Activated CD4-positive, alpha-beta T cell treated with anti-CD3 and anti-CD28 coated beads for 36 hours (primary cell): ENCODE measurements at regions not wholly inside any gene's neighbourhood (a gene's known extent, or its start where the extent isn't known, plus 50 kb on each side); places are given as distances from the start of the nearest gene placed in this dataset.

Experiments used
- ATAC-seq: fragments of 200-7000 bp; cut with Tn5 transposase; one replicate; pipeline ENCODE4 v1.10.0; 2021; ENCODE audit warnings: mild to moderate bottlenecking, moderate library complexity
- CTCF ChIA-PET: fragments of 350-600 bp; sonication (Branson Sonifier 250); formaldehyde crosslinking; loops from one replicate; lab custom pipeline; 2021; ENCODE audit warnings: antibody characterized with exemption; lab: Charles Lee
- POLR2A ChIA-PET: fragments of 350-600 bp; sonication (Branson Sonifier 250); formaldehyde crosslinking; loops from one replicate; lab custom pipeline; 2021; ENCODE audit warnings: antibody characterized with exemption, inconsistent platforms; lab: Charles Lee
- DNase-seq: peaks from one replicate; pipeline ENCODE4 v3.0.0-alpha.2; 2020
- H3K27ac Mint-ChIP-seq: one replicate; pipeline ENCODE4 v1.8.0; 2021; ENCODE audit warnings: mixed read lengths
- H3K27me3 Mint-ChIP-seq: one replicate; pipeline ENCODE4 v1.8.0; 2021; ENCODE audit warnings: mixed read lengths
- H3K36me3 Mint-ChIP-seq: one replicate; pipeline ENCODE4 v1.8.0; 2021; ENCODE audit warnings: low read depth, mixed read lengths
- H3K4me1 Mint-ChIP-seq: one replicate; pipeline ENCODE4 v1.8.0; 2021; ENCODE audit warnings: mixed read lengths
- H3K4me3 Mint-ChIP-seq: one replicate; pipeline ENCODE4 v1.8.0; 2021; ENCODE audit warnings: mild to moderate bottlenecking, moderate library complexity, mixed read lengths
- H3K9me3 Mint-ChIP-seq: one replicate; pipeline ENCODE4 v1.8.0; 2021; ENCODE audit warnings: low read depth, mixed read lengths
- intact Hi-C, 2 experiments: fragments of 100-400 bp; cut with DNase I in 1 of 2; cut with micrococcal nuclease in 1 of 2; formaldehyde crosslinking; loops; one replicate each; pipeline versions ENCODE4 v1.14.2 to v1.15.1; 2022 to 2024; cut with DNase I, micrococcal nuclease

DNA sequence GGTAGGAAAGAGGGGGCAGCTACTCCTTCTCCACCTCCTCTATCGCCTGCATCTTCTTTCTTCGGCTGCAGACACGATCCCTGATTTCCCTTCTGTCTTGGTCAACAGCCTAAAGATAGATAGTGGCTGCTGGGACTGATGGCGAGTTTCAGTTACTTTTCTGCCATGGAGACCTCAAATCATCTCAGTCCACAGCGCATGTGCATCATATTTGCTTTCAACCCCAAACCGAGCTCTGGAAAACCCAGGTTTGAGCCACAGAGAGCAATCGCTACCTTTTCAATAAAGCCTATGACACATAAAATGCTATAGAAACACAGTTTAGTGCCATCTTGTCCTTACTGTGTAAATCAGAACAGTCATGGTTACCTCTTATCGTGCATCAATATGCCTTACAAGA is 142.9 kb upstream of the IRF2BP2 start:
- Mint-ChIP-seq H3K27me3 (peaks cover 4% of the 10 kb centered on the region), H3K36me3 (no peaks in the 10 kb centered on the region), H3K4me3 (no peak overlapping the region), H3K9me3 (no peaks in the 10 kb centered on the region), H3K27ac (no peak overlapping the region), H3K4me1 (peaks cover 7% of the 10 kb centered on the region)
- ChIA-PET POLR2A (no interaction called here), CTCF (interaction anchor here (0.9 kb wide), 1 partner anchor 254 kb away, joined by 3 read pairs; no protein-coding TSS in a partner anchor)
- DNase-seq = no peak
- intact Hi-C loops = loop anchor here in 1 of 2 experiments (2.0 kb wide), 1 partner anchor 16 kb away; no protein-coding TSS in a partner anchor
- no peak for ATAC-seq

DNA sequence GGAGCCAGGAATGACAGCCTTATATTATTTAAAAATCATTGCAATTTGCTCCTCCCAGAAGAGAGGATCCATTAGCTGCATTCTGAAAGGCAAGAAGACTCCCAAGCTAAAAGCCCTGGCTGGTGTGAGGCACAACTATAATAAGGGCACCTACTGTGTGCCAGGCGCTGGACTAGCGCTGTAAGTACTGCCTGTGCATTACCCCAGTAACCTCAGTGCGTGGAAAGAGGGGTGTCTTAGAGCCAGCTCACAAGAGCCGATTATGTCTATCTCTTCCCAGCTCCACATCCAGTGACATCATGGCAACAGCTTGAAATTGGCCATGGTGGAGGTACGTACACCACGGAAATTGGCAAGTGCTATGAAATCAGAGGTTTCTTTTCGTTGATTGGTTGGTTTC is 141.7 kb upstream of the IRF2BP2 start:
- Mint-ChIP-seq H3K36me3 (no peaks in the 10 kb centered on the region), H3K4me3 (no peak overlapping the region), H3K9me3 (no peaks in the 10 kb centered on the region), H3K4me1 (peaks cover 1% of the 10 kb centered on the region), H3K27me3 (no peaks in the 10 kb centered on the region), H3K27ac (no peak overlapping the region)
- intact Hi-C loops = loop anchor here in 1 of 2 experiments (2.0 kb wide), 1 partner anchor 15 kb away; no protein-coding TSS in a partner anchor
- ATAC-seq (no peak), DNase-seq (no peak)
- ChIA-PET CTCF (interaction anchor here (0.6 to 0.7 kb wide), 2 partner anchors 8 to 140 kb away, joined by 3 read pairs; no protein-coding TSS in a partner anchor), POLR2A (no interaction called here)

DNA sequence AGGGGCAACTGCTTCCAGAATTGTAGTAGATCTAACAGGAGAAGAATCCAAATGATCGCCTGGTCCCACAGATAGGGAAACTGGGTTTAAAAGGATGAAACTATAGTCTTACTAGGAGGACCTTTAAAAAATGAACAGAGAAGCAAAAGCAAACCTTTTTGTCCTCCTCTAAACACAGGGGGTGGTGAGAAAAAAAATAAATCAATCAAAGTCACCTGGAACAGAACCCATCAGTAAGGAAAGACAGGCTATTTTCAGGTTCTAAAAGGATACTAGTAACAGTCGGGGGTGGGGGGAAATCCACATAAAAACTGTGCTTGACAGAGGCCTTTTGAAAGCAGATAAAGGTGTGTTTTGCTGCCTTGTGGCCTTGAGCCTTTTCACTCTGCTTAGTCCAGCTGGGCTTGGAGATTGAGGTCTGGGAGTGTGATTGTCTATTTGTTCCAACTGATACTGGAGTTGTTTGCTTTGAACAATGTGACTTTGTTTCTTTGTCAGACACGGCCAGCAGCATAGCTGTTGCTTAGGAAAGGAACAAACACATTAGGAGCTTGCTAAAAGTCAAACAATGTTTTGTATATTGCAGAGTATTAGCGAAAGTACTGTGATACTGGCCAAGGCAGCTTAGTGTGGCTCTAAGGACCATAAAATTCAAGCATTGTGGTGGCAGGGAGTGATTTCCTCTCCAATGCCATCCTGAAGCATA is 141.1 kb upstream of the IRF2BP2 start:
- DNase-seq (no peak), ATAC-seq (no peak)
- H3K4me1 Mint-ChIP-seq = no peaks in the 10 kb centered on the region
- intact Hi-C loops = no loop called here
- CTCF ChIA-PET = interaction anchor here (0.7 kb wide), 1 partner anchor 141 kb away, joined by 3 read pairs; no protein-coding TSS in a partner anchor
- no peak overlapping the region for H3K27ac Mint-ChIP-seq
- H3K9me3 Mint-ChIP-seq = no peaks in the 10 kb centered on the region
- H3K4me3 Mint-ChIP-seq = no peak overlapping the region
- H3K27me3 Mint-ChIP-seq = no peaks in the 10 kb centered on the region
- POLR2A ChIA-PET = no interaction called here
- H3K36me3 Mint-ChIP-seq = no peaks in the 10 kb centered on the region

DNA sequence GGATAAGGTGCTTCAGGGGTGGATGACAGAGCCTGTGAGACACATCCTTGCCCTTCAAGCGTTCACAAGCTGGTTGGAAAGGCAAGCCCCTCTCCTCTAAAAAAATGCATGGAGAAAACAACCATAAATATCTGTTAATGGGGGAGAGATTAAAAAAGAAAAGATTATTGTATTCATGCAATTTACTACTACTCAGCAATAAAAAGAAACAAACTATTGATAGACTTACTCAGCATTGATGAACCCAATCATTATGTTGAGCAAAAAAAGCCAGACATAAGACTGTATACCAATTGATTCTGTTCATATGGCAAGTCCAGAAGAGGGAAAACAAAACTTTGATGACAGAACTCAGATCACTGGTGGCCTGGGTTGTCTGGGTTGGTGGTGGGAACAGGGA is 138.7 kb upstream of the IRF2BP2 start:
- Mint-ChIP-seq H3K27me3 (no peaks in the 10 kb centered on the region), H3K36me3 (no peaks in the 10 kb centered on the region), H3K27ac (no peak overlapping the region), H3K4me1 (no peaks in the 10 kb centered on the region), H3K4me3 (no peak overlapping the region), H3K9me3 (no peaks in the 10 kb centered on the region)
- ChIA-PET CTCF (interaction anchor here (1.1 kb wide), 1 partner anchor 127 kb away, joined by 3 read pairs; no protein-coding TSS in a partner anchor), POLR2A (no interaction called here)
- ATAC-seq (no peak), DNase-seq (no peak)
- intact Hi-C loops = no loop called here

DNA sequence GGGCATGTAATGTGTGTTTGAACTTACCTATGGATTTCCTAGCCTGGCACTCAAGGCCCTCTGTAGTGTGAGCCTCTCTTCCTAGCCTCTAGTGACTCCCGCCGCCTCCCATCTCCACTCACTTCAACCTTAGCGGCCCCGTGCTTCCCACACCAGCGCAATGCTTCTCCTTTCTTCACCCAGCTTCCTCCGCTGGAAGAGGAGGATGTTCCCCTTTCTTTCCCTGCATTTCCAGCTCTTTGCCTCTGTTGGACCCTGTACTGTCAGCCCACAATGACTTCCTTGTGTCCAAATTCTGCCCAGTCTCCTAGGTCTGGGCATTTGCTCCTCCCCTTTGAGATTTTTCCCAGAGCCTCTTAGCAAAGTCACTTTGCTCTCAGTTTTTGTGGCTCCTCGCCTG is 138.1 kb upstream of the IRF2BP2 start:
- intact Hi-C loops = no loop called here
- Mint-ChIP-seq H3K27me3 (no peaks in the 10 kb centered on the region), H3K4me1 (no peaks in the 10 kb centered on the region), H3K4me3 (no peak overlapping the region), H3K27ac (peak overlapping the region; percentile 35), H3K36me3 (no peaks in the 10 kb centered on the region), H3K9me3 (no peaks in the 10 kb centered on the region)
- ChIA-PET POLR2A (no interaction called here), CTCF (interaction anchor here (1.1 kb wide), 1 partner anchor 128 kb away, joined by 3 read pairs; no protein-coding TSS in a partner anchor)
- ATAC-seq (no peak), DNase-seq (no peak)

DNA sequence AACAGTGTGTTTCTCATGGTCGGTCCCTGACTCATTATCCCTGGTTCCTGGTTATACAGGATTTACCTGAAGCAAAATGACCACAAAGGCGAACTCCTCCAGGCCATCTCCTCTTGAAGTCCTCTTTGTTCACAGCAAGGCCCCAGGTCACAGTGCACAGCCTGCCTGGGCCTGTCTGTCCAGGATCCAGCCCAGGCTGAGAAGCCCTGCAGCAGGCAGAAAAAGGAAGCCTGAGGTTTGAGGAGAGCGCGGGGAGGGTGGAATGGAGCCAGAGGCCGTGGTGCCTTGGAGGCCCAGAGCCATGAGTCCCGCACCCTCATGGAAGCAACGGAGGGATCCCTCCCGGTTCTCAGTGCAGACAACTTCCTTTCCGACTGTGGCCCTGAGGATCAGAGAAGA is 136.8 kb upstream of the IRF2BP2 start:
- H3K36me3 Mint-ChIP-seq = no peaks in the 10 kb centered on the region
- H3K9me3 Mint-ChIP-seq = no peaks in the 10 kb centered on the region
- intact Hi-C loops = no loop called here
- H3K27me3 Mint-ChIP-seq = no peaks in the 10 kb centered on the region
- no peak overlapping the region for H3K4me3 Mint-ChIP-seq
- ATAC-seq (no peak), DNase-seq (no peak)
- POLR2A ChIA-PET = no interaction called here
- no peak overlapping the region for H3K27ac Mint-ChIP-seq
- no peaks in the 10 kb centered on the region for H3K4me1 Mint-ChIP-seq
- CTCF ChIA-PET = no interaction called here

DNA sequence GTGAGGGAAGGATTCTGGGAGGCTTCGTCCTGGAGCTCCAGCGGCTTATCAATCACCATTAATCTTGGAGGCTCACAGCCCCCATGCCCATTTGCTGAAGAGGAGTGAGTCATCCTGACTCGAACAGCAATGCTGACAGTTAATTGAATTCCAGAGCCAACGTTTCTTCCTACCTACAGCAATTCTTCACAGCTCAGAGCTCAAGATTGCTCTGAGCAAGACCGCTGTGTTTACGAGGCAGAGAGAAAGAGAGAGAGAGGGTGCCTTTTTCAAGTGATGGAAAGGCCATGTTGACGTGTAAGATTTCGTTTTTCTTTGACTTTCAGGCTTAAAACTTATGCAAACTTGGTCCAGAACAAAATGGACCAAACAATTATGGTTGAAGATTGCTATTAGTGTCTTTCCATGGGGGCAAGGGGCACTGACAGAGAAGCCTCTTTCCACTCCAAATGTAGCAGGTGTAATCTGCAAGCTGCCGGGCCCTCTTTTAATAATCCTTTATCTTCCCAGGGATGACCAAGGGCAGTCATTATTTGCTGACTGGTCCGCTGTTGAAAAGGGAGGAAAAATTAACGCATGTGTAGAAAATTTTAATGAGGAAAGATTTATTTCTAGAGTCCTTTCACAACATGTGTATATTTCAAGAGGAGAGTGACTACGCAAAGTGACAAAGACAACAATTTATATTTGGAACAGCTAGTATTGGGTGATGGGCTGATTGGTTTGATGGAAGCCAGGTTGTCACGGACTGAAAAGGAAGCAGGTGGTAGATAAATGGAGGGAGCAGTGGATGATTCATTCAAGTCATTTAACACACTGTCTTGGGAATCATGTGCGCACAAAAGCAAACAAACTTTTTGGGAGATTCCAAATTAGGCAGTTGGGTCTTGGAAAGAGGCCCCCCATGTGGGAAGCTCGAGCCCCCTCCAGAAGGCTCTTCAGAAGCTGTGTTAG is 136.1 kb upstream of the IRF2BP2 start:
- H3K4me3 Mint-ChIP-seq = no peak overlapping the region
- no peaks in the 10 kb centered on the region for H3K9me3 Mint-ChIP-seq
- H3K27ac Mint-ChIP-seq = no peak overlapping the region
- no peaks in the 10 kb centered on the region for H3K27me3 Mint-ChIP-seq
- intact Hi-C loops = no loop called here
- no peaks in the 10 kb centered on the region for H3K4me1 Mint-ChIP-seq
- DNase-seq (no peak), ATAC-seq (no peak)
- ChIA-PET CTCF (no interaction called here), POLR2A (no interaction called here)
- H3K36me3 Mint-ChIP-seq = no peaks in the 10 kb centered on the region

DNA sequence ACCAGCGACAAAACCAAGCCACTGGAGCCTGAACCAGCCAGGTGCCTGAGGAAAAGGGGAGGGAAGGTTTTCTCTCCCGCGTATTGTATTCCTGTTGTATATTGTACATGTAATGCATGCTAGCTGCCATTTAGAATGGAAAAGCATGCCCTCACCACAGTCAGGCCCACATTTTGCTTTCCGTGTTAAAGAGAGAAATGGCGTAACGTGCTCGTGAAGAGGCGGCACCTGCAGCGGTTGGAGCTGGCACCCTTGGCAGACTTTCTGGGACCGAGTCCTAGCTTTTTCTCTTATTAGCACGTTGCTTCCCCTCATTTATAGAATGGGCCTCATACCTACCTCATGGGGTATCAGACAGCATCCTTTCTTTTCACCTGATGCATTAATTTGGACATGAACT is 135.3 kb upstream of the IRF2BP2 start:
- ChIA-PET CTCF (no interaction called here), POLR2A (no interaction called here)
- Mint-ChIP-seq H3K4me1 (no peaks in the 10 kb centered on the region), H3K9me3 (no peaks in the 10 kb centered on the region), H3K4me3 (no peak overlapping the region), H3K27me3 (no peaks in the 10 kb centered on the region), H3K27ac (no peak overlapping the region), H3K36me3 (no peaks in the 10 kb centered on the region)
- DNase-seq (no peak), ATAC-seq (no peak)
- intact Hi-C loops = no loop called here

DNA sequence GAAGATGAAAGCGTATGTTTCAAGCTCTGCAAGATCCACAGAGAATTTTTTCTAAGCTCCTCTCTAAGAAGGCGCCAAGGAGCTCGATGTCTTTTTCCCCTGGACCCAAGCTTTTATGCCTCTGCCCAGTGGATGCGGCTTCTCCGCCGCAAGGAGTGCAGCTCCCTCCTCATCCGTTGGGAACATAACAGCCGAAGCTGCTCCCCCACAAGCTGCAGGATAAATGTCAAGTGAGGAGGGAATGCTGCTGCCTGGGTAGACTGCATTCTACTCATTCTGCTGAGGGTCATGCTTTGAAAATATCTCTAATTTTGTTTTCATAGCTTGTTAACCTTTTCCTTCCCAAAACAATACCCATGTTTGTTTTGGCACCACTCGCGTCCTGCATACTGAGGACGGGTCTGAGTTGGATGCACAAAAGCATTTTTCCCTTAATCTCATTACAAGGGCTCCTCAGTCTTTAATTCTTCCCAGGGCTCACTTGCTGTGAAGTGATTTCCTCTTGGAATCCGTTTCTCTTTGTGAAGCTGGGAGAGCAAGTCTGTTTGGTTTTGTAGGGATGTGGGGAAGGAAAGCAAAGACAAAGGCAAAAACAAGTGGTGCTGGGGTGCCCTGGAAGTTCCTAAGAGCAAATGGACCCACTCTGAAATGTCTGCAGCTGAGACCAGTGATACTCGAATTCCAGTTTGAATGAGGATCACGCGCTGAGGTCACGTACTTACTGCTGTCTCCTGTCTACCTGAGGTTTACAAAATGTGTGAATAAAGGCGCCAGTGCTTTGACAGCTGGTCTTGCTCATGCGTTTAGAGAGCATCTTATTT is 134.0 kb upstream of the IRF2BP2 start:
- Mint-ChIP-seq H3K4me3 (no peak overlapping the region), H3K9me3 (no peaks in the 10 kb centered on the region), H3K4me1 (no peaks in the 10 kb centered on the region), H3K27me3 (no peaks in the 10 kb centered on the region), H3K36me3 (no peaks in the 10 kb centered on the region), H3K27ac (no peak overlapping the region)
- ATAC-seq = no peak
- intact Hi-C loops = no loop called here
- DNase-seq = no peak
- POLR2A ChIA-PET = interaction anchor here (0.6 to 0.7 kb wide), 3 partner anchors 29 to 331 kb away, joined by 3 to 5 read pairs (median 4); no protein-coding TSS in a partner anchor
- CTCF ChIA-PET = interaction anchor here (0.6 to 1.6 kb wide), 6 partner anchors 8 to 169 kb away, joined by 3 to 6 read pairs (median 3); no protein-coding TSS in a partner anchor

DNA sequence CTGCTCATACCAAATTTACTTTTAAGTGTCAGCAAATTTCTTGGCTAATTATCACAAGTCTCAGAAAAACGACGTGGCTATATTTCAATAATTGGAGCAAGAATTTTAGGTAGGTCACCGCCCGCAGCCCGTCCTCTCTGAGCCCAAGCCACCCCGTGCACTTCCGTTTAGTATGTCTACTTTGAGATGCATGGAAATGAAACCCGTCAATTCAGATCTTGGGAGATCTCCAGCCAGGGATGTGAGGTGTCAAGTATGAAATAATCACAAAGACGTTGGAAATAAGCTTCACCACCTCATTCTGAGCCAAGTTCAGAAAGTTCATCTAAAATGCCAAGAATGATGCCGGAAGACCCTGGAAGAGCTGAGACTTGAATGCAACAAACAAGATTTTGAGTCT is 132.6 kb upstream of the IRF2BP2 start:
- ChIA-PET POLR2A (no interaction called here), CTCF (interaction anchor here (1.1 to 1.6 kb wide), 2 partner anchors 10 to 12 kb away, joined by 5 to 6 read pairs; no protein-coding TSS in a partner anchor)
- DNase-seq (no peak), ATAC-seq (no peak)
- Mint-ChIP-seq H3K4me3 (no peak overlapping the region), H3K9me3 (no peaks in the 10 kb centered on the region), H3K36me3 (no peaks in the 10 kb centered on the region), H3K27ac (no peak overlapping the region), H3K4me1 (no peaks in the 10 kb centered on the region), H3K27me3 (no peaks in the 10 kb centered on the region)
- intact Hi-C loops = no loop called here

DNA sequence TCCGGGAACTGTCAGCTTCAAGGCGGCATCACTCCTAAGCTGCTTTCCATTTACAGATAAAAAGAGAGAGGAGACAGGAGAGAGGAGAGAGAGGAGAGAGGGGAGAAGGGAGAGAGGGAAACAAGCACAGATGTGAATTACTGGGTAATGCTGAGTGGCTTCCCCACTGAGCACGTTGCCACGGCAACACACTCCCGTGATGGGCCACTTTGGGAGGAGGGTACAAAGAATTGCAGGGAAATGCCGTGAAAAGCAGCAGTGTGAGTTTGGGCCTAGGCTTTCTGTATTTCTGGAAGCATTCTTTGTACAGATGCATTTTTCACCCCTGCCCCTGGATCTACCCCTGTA is 128.0 kb upstream of the IRF2BP2 start:
- H3K27me3 Mint-ChIP-seq = no peaks in the 10 kb centered on the region
- intact Hi-C loops = loop anchor here in 1 of 2 experiments (2.0 kb wide), 1 partner anchor 15 kb away; no protein-coding TSS in a partner anchor
- CTCF ChIA-PET = interaction anchor here (0.6 to 0.8 kb wide), 2 partner anchors 86 to 315 kb away, joined by 4 to 6 read pairs; no protein-coding TSS in a partner anchor
- no peak for ATAC-seq
- H3K36me3 Mint-ChIP-seq = no peaks in the 10 kb centered on the region
- peaks cover 9% of the 10 kb centered on the region for H3K4me1 Mint-ChIP-seq
- no peak overlapping the region for H3K4me3 Mint-ChIP-seq
- POLR2A ChIA-PET = no interaction called here
- H3K9me3 Mint-ChIP-seq = no peaks in the 10 kb centered on the region
- no peak for DNase-seq
- no peak overlapping the region for H3K27ac Mint-ChIP-seq
